Loucy (cell line): ENCODE measurements at regions not wholly inside any gene's neighbourhood (a gene's known extent, or its start where the extent isn't known, plus 50 kb on each side); places are given as distances from the start of the nearest gene placed in this dataset.
A peak's percentile ranks its signal among the peaks of the same experiment; 100 is the strongest.

ENCODE experiments used
- H2AFZ ChIP-seq: fragments of 200-600 bp; sonication (generic); 2 replicates; pipeline ENCODE4 v1.6.0; 2016; ENCODE audit warnings: antibody characterized with exemption, mild to moderate bottlenecking, low read length, moderate library complexity
- H3F3A ChIP-seq: fragments of 200-600 bp; 2 replicates; pipeline ENCODE4 v1.6.0; 2016; ENCODE audit warnings: antibody characterized with exemption, low read depth, mild to moderate bottlenecking
- H3K27me3 ChIP-seq: fragments of 200-600 bp; sonication (generic); 2 replicates; pipeline ENCODE4 v1.6.1; 2014; ENCODE audit warnings: low read length, mild to moderate bottlenecking; ENCODE audit not compliant: insufficient read depth, poor library complexity, severe bottlenecking
- H3K36me3 ChIP-seq: fragments of 200-600 bp; sonication (generic); 2 replicates; pipeline ENCODE4 v1.6.1; 2016; ENCODE audit warnings: low read length; ENCODE audit not compliant: insufficient read depth
- H3K4me1 ChIP-seq: fragments of 200-600 bp; sonication (generic); 2 replicates; pipeline ENCODE4 v1.5.1; 2014; ENCODE audit warnings: low read length, mild to moderate bottlenecking; ENCODE audit not compliant: insufficient read depth, poor library complexity, severe bottlenecking
- H3K4me2 ChIP-seq: fragments of 200-600 bp; sonication (generic); 2 replicates; pipeline ENCODE4 v1.6.0; 2014; ENCODE audit warnings: antibody characterized with exemption, low read length, low read depth, mild to moderate bottlenecking; ENCODE audit not compliant: poor library complexity, severe bottlenecking
- H3K4me3 ChIP-seq: fragments of 200-600 bp; sonication (generic); 2 replicates; pipeline ENCODE4 v1.5.1; 2014; ENCODE audit warnings: low read length, mild to moderate bottlenecking, mixed read lengths; ENCODE audit not compliant: poor library complexity, severe bottlenecking
- H3K79me2 ChIP-seq: fragments of 200-600 bp; sonication (generic); 2 replicates; pipeline ENCODE4 v1.6.1; 2014; ENCODE audit warnings: low read length; ENCODE audit not compliant: insufficient read depth
- H3K9ac ChIP-seq: fragments of 200-600 bp; sonication (generic); 2 replicates; pipeline ENCODE4 v1.6.0; 2014; ENCODE audit warnings: mild to moderate bottlenecking, low read depth, low read length, moderate library complexity; ENCODE audit not compliant: poor library complexity, severe bottlenecking
- H3K9me2 ChIP-seq: fragments of 200-600 bp; sonication (generic); replicated peaks from 2 replicates; pipeline ENCODE4 v1.6.1; 2016; ENCODE audit warnings: low read depth, low read length, mixed read lengths
- H3K9me3 ChIP-seq: fragments of 200-600 bp; sonication (generic); 2 replicates; pipeline ENCODE4 v1.6.1; 2014; ENCODE audit warnings: mild to moderate bottlenecking, antibody characterized with exemption, low read length, low read depth; ENCODE audit not compliant: insufficient read depth
- H4K20me1 ChIP-seq: fragments of 200-600 bp; sonication (generic); 2 replicates; pipeline ENCODE4 v1.6.0; 2014; ENCODE audit warnings: antibody characterized with exemption, low read length, mild to moderate bottlenecking; ENCODE audit not compliant: insufficient read depth, poor library complexity, severe bottlenecking
- EZH2phosphoT487 ChIP-seq: fragments of 200-600 bp; IDR thresholded peaks from 2 replicates; pipeline ENCODE4 v1.6.1; 2018; ENCODE audit warnings: antibody characterized with exemption, mild to moderate bottlenecking, moderate library complexity, borderline replicate concordance
- TF ChIP-seq, protein P1 (sequence below): fragments of 200-600 bp; sonication (generic); conservative IDR thresholded peaks from 2 replicates; pipeline ENCODE4 v1.5.1; 2014; ENCODE audit warnings: mild to moderate bottlenecking, antibody characterized with exemption, low read length

DNA sequence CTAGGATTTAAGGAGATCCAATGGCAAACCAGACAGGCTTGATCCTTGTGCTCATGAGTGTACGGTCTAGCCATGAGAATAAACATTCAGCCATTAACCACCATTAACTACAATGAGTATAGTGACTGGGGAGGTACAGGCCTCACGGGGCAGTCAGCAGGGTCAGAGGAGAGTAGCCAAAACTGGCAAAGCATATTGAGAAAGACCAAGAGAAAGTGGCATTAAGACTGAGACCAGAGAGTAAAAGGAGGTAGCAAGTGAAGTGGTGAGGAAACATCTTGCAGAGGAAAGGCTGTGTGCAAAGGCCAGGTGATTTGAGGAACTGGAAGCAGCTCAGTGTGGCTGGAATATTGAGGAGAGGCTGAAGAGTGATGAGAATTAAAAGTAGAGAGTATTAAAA is 407.2 kb upstream of the LMCD1 start:
- Histone ChIP-seq H3K9me3 (no peaks in the 10 kb centered on the region), H3K4me3 (no peak overlapping the region), H3K9ac (no peak overlapping the region), H3K27me3 (no peaks in the 10 kb centered on the region), H3F3A (no peaks in the 10 kb centered on the region), H4K20me1 (no peaks in the 10 kb centered on the region), H3K36me3 (no peaks in the 10 kb centered on the region), H3K9me2 (no peaks in the 10 kb centered on the region), H3K79me2 (no peaks in the 10 kb centered on the region), H2AFZ (no peak overlapping the region), H3K4me1 (no peaks in the 10 kb centered on the region), H3K4me2 (no peak overlapping the region)
- TF ChIP-seq EZH2phosphoT487: no peak
- TF ChIP-seq, protein P1, sequence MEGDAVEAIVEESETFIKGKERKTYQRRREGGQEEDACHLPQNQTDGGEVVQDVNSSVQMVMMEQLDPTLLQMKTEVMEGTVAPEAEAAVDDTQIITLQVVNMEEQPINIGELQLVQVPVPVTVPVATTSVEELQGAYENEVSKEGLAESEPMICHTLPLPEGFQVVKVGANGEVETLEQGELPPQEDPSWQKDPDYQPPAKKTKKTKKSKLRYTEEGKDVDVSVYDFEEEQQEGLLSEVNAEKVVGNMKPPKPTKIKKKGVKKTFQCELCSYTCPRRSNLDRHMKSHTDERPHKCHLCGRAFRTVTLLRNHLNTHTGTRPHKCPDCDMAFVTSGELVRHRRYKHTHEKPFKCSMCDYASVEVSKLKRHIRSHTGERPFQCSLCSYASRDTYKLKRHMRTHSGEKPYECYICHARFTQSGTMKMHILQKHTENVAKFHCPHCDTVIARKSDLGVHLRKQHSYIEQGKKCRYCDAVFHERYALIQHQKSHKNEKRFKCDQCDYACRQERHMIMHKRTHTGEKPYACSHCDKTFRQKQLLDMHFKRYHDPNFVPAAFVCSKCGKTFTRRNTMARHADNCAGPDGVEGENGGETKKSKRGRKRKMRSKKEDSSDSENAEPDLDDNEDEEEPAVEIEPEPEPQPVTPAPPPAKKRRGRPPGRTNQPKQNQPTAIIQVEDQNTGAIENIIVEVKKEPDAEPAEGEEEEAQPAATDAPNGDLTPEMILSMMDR: no peak

DNA sequence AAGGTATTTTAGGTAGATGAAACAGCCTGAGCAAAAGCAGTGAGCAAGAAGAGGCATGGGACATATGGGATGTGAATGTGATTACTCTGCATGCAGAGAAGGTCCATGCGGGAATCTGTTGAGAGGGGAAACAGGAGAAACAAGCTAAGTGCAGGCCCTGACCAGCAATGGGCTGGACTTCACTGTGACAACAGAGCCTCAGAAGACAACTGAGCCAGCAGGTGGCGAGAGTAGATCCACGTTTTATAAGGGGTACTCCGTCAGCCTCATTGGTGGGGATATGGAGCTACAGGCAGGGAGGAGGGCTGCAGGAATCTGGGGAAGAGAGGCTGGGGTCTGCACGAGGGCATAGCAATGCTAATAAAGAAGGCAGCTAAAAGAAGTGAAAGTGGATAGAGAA is 405.9 kb upstream of the LMCD1 start:
- H4K20me1 ChIP-seq: no peaks in the 10 kb centered on the region
- TF ChIP-seq EZH2phosphoT487: no peak
- TF ChIP-seq, protein P1: no peak; the same call in 1 of the 2 replicates
- no peaks in the 10 kb centered on the region for H3K79me2 ChIP-seq
- no peaks in the 10 kb centered on the region for H3K9me3 ChIP-seq
- no peak overlapping the region for H2AFZ ChIP-seq
- no peak overlapping the region for H3K4me3 ChIP-seq
- H3F3A ChIP-seq: no peaks in the 10 kb centered on the region
- H3K9me2 ChIP-seq: no peaks in the 10 kb centered on the region
- no peak overlapping the region for H3K4me2 ChIP-seq
- no peaks in the 10 kb centered on the region for H3K4me1 ChIP-seq
- H3K36me3 ChIP-seq: no peaks in the 10 kb centered on the region
- no peaks in the 10 kb centered on the region for H3K27me3 ChIP-seq
- no peak overlapping the region for H3K9ac ChIP-seq

DNA sequence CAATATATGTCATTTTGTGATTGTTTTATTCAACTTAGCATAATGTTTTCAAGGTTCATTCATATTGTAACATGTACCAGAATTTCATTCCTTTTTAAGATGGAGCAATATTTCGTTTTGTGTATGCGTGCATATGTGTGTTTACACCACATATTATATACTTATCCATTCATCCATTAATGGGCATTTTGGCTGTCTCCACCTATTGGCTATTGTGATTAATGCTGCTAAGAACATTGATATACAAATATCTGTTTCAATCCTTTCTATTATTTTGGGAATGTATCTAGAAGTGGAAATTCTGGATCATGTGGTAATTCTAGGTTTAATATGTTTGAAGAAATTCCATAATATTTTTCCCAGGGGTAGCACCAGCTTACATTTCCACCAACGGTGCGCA is 403.9 kb upstream of the LMCD1 start:
- Histone ChIP-seq H4K20me1 (no peaks in the 10 kb centered on the region), H3K36me3 (no peaks in the 10 kb centered on the region), H3K27me3 (no peaks in the 10 kb centered on the region), H3K4me3 (no peak overlapping the region), H3K9me3 (no peaks in the 10 kb centered on the region), H3K4me2 (no peak overlapping the region), H3K9me2 (no peaks in the 10 kb centered on the region), H3F3A (no peaks in the 10 kb centered on the region), H3K79me2 (no peaks in the 10 kb centered on the region), H3K9ac (no peak overlapping the region), H3K4me1 (no peaks in the 10 kb centered on the region), H2AFZ (no peak overlapping the region)
- TF ChIP-seq EZH2phosphoT487: no peak
- TF ChIP-seq, protein P1: peak; percentile 26
